Left ventricle myocardium inferior (tissue), 1 donor: ENCODE measurements at regions not wholly inside any gene's neighbourhood (a gene's known extent, or its start where the extent isn't known, plus 50 kb on each side); places are given as distances from the start of the nearest gene placed in this dataset.

Experiments used
- DNase-seq: peaks from one replicate; pipeline ENCODE4 v3.0.0-alpha.2; 2020
- H3K27ac ChIP-seq: fragments of 200-600 bp; replicated peaks from 2 replicates; pipeline ENCODE4 v1.8.0; 2021
- H3K27me3 ChIP-seq: fragments of 200-600 bp; 2 replicates; pipeline ENCODE4 v1.8.0; 2021; ENCODE audit warnings: low read depth
- H3K36me3 ChIP-seq: fragments of 200-600 bp; 2 replicates; pipeline ENCODE4 v1.8.0; 2021
- H3K4me1 ChIP-seq: fragments of 200-600 bp; 2 replicates; pipeline ENCODE4 v1.8.0; 2021
- H3K4me3 ChIP-seq: fragments of 200-600 bp; 2 replicates; pipeline ENCODE4 v1.8.0; 2021; ENCODE audit warnings: mild to moderate bottlenecking, moderate library complexity
- H3K9me3 ChIP-seq: fragments of 200-600 bp; replicated peaks from 2 replicates; pipeline ENCODE4 v1.8.0; 2021
- intact Hi-C: fragments of 100-400 bp; cut with micrococcal nuclease; formaldehyde crosslinking; loops from one replicate; pipeline ENCODE4 v1.11.0; 2022
- TF ChIP-seq, protein P1 (sequence below): fragments of 200-600 bp; IDR thresholded peaks from 2 replicates; pipeline ENCODE4 v1.8.0; 2021; ENCODE audit warnings: antibody characterized with exemption, mild to moderate bottlenecking, borderline replicate concordance
- donor health status: DM: no; HTN: yes; CAD: no; lungs with severe emphysema.

DNA sequence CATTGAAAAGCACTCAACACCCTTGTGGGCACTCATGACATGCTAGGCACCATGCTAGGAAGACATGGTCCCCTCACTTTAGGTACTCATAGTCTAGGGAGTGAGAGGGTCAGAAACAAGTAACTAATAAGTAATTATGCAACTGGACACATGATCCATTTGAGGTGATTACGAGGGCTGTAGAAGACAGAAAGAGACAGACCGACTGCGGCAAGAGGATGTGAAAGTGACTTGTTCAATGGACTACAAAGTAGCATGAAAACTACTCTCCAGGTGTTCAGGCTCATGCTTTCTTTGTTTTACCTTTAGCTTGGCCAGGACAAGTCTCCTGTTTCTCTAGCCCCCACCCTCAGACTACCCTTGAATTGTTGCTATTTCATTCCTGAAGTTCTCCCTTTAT lies 310.8 kb upstream of the SORL1-AS1 start:
- Histone ChIP-seq H3K36me3 (no peaks in the 10 kb centered on the region), H3K4me3 (no peak overlapping the region), H3K27me3 (peaks cover 11% of the 10 kb centered on the region), H3K27ac (no peak overlapping the region), H3K4me1 (no peaks in the 10 kb centered on the region), H3K9me3 (no peaks in the 10 kb centered on the region)
- no peak for DNase-seq
- intact Hi-C loops = no loop called here
- TF ChIP-seq, protein P1, sequence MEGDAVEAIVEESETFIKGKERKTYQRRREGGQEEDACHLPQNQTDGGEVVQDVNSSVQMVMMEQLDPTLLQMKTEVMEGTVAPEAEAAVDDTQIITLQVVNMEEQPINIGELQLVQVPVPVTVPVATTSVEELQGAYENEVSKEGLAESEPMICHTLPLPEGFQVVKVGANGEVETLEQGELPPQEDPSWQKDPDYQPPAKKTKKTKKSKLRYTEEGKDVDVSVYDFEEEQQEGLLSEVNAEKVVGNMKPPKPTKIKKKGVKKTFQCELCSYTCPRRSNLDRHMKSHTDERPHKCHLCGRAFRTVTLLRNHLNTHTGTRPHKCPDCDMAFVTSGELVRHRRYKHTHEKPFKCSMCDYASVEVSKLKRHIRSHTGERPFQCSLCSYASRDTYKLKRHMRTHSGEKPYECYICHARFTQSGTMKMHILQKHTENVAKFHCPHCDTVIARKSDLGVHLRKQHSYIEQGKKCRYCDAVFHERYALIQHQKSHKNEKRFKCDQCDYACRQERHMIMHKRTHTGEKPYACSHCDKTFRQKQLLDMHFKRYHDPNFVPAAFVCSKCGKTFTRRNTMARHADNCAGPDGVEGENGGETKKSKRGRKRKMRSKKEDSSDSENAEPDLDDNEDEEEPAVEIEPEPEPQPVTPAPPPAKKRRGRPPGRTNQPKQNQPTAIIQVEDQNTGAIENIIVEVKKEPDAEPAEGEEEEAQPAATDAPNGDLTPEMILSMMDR = no peak

DNA sequence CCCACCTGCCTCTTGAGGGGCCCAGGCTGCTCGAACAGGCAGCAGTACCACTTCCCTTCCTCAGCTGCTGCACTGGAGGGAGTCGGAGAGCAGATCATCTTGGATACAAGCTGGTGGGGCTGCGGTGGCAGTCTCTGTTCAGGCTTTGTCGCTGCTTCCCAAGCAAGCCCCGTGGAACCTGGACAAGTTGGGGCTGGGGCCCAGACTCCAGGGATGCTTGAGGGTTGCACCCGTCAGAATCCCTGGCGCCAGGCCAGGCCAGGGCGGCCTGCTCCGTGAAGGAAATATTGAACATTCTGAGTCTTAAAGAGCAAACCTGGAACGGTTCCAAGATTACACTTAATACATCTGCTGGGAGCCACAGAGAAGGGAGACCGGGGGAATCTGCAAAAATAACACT lies 310.1 kb upstream of the SORL1-AS1 start:
- H3K4me3 ChIP-seq = no peak overlapping the region
- no peaks in the 10 kb centered on the region for H3K4me1 ChIP-seq
- H3K36me3 ChIP-seq = no peaks in the 10 kb centered on the region
- no peak overlapping the region for H3K27ac ChIP-seq
- H3K9me3 ChIP-seq = no peaks in the 10 kb centered on the region
- peak; percentile 25 for DNase-seq
- peaks cover 11% of the 10 kb centered on the region for H3K27me3 ChIP-seq
- TF ChIP-seq, protein P1 = no peak
- intact Hi-C loops = no loop called here

DNA sequence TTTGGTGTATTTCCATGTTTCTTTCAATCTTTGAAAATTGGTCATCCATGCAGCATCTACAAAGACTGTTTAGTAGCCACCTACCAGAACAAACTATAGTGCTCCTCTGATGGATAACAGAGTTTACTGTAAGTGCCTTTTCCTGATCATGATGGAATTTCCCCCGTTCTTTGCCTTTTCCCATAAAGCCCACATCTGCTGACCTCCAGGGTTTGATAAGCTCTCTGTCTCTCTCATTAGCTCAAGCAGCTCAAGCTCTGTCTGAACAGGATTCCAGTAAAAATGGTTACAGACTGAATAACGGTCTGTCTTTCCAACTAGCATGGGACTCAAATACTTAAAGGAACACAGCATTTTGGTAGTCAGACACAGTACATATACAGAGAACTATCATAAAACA lies 308.4 kb upstream of the SORL1-AS1 start:
- peaks cover 11% of the 10 kb centered on the region for H3K27me3 ChIP-seq
- H3K36me3 ChIP-seq = no peaks in the 10 kb centered on the region
- no peak for DNase-seq
- intact Hi-C loops = no loop called here
- H3K27ac ChIP-seq = no peak overlapping the region
- H3K4me3 ChIP-seq = no peak overlapping the region
- TF ChIP-seq, protein P1 = no peak
- H3K9me3 ChIP-seq = no peaks in the 10 kb centered on the region
- H3K4me1 ChIP-seq = no peaks in the 10 kb centered on the region

DNA sequence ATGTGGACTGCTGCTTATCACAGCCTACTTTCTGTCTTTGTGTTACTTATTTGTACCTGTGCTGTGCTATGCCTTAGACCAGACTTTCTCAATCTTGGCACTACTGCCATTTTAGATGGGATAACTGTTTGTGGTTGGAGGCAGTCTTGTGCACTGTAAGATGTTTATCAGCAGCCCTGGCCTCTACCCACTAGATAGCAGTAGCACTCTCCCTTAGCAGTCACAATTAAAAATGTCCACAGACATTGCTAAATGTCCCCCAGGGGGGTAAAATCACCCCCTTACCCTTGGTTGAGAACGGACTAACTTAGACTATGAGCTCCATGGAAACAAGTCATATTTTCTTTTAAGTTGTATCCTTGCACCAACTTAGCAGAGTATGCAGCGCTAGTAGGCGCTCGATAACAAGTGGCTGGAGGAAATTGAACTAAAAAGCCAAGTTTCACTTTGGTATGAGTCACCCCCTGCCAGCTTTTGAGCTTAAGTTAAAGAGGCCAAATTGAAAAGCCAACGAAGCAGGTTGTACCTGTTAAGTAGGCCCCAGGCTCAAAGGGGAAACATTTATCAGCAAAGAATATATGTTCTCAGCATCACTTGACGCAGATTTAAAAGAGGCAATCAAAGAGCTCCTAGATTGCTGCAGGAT lies 304.8 kb upstream of the SORL1-AS1 start:
- Histone ChIP-seq H3K4me3 (no peak overlapping the region), H3K36me3 (no peaks in the 10 kb centered on the region), H3K27ac (no peak overlapping the region), H3K4me1 (peaks cover 17% of the 10 kb centered on the region), H3K27me3 (peaks cover 4% of the 10 kb centered on the region), H3K9me3 (no peaks in the 10 kb centered on the region)
- intact Hi-C loops = no loop called here
- TF ChIP-seq, protein P1 = no peak
- DNase-seq = no peak

DNA sequence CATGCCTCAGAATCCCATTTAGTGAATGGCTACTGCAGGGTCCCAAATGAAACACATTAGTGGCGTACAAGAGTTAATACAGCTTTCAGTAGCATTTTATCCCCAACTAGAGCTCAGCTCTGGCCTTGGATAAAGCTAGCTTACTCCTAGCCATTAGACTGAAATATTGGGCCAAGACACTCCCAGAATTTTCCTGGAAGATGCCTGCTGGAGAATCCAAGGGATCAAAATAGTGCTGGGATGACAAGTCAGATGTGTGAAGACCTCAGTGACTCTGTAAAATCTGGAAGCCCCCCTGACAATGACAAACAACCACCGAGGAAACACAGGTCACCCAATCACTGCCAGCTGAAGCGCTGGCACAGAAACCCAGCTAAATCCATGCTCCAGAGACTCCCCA lies 303.1 kb upstream of the SORL1-AS1 start:
- H3K27ac ChIP-seq = no peak overlapping the region
- DNase-seq = no peak
- H3K4me1 ChIP-seq = peaks cover 17% of the 10 kb centered on the region
- H3K27me3 ChIP-seq = no peaks in the 10 kb centered on the region
- H3K9me3 ChIP-seq = no peaks in the 10 kb centered on the region
- TF ChIP-seq, protein P1 = no peak
- H3K4me3 ChIP-seq = no peak overlapping the region
- intact Hi-C loops = no loop called here
- no peaks in the 10 kb centered on the region for H3K36me3 ChIP-seq
